NCI-H1436 treated with DMSO at 0.1 percent for 48 hours (cell line): ENCODE measurements at regions not wholly inside any gene's neighbourhood (a gene's known extent, or its start where the extent isn't known, plus 50 kb on each side); places are given as distances from the start of the nearest gene placed in this dataset.

Experiments used
- DNase-seq: peaks from one replicate; lab custom pipeline; 2025; lab: John Stamatoyannopoulos, UW

DNA sequence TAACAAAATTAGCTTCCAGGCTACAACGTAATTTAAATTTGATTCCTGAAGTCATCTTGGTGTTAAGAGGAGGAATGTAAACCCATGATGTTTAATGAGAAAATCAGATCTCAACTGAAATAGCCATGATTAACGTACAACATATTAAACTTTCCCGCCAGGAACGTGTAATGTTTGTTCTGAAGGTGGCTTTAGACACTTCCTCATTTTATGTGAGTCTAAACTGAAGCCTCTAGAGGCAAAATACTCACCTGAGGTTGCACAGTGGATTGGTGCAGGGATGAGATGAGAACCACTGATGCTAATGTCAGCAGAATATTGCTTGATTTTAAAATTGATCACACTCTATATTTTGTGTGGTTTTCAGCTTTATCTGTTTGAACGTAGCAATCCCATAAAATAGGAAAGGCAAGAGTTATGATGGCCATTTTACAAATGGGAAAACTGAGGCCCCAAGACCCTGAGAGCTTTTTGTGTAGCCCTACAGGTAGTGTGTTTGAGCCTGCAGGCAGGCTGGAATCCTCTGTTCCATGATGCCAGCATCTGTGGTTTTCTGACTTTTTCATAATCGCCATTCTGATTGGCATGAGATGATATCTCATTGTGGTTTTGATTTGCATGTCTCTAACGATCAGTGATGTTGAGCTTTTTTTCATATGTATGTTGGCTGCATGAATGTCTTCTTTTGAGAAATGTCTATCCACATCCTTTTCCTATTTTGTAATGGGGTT, 243.7 kb upstream of the BMPER start:
- DNase-seq, result no peak

DNA sequence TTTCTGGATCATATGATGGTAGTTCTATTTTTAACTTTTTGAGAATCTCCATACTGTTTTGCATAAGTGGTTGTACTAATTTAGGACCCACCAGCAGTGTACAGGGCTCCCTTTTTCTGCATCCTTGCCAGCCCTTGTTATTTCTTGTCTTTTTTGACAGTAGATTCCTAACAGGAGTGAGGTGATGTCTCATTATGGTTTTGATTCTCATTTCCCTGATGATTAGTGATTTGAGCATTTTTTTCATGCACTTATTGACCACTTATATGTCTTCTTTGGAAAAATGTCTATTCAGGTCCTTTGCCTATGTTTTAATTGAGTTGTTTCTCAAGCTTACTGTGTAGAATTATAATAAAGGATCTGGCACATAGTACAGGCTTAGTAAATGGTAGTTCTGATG, 238.8 kb upstream of the BMPER start:
- no peak for DNase-seq

- DNase-seq, result no peak
These were observed 238.1 kb upstream of the BMPER start for GRCh38 chr7:33667196-33667595.

DNA sequence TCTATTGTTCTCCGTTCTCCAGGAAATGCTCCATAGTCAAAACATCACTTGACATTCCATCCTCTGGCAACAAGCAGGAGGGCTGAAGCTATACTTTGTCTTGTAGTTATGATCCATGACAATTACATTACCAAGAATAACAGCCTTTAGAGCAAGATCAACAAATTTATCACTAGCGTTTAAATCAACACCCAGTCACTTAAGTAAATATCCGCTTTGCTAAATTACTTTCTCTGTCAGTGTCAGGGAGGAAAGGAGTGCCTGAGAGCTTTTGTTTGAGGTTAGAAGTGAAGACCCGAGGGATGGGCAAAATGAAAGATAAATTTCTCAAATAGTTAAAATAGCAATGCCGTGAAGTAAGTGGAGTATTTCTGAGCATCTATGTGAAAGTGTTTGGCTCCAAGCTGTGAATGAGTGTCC, 236.1 kb upstream of the BMPER start:
- DNase-seq, result peak; percentile 69

GRCh38 chr7:33671531-33672262, 233.6 kb upstream of the BMPER start:
- DNase-seq, result no peak

DNA sequence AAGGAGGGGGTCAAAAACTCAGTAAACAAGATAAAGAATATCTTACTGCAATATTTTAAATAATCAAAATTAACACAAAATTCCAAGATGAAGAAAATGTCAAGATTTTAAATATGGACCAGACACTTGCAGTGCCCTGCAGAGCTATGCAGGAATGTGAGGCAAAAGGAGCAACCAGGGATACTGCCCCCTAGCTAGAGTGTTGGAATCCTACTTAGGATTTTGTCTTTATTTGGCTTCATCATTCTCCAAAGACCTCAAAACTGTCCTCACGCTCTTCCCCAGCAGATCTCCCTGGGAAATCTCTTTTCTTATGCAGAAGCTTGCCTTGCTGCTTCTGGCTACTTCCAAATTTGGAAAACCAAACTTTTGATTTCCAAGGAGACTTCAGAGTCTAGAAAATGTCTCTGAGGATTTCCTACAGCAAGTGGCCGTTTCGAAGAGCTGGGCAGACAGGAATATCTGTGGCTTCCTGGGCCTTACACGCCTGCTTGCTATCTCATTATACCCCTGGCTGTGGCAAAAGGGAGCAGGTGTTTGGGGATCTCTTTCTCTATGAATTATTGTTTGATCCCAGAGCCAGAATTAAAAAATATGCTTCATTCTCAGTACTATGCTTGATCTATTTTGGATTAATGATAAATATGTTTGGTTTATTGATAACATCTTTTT, 232.2 kb upstream of the BMPER start:
- no peak for DNase-seq

DNA sequence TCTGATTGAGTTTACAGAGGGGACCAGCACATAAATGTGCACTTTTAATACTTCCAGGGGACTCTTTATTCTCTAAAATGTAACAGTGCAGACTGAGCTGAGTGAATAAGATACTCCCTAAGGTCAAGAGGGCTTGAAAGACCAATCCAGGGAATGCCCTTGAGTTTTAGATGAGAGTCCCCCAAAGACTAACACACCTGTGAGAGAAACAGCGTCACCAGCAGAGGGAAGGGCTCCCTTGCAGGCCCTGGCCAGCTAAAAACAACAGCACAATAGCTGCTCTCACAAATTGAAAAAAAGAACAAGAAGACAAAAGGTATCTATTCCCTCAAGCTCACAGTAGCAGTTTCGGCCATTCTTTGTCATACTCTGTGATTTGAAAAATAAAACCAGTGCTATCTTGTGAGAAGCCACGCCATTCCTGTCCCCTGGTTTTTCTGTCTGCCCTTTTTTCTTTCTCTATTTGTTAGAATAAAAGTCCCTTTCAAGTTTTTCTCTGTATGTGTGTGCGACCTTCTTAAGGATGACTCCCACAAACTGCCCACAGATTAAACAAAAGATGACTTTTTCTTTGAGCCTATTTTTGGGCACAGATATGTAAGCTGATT, 230.4 kb upstream of the BMPER start:
- DNase-seq, result no peak

GRCh38 chr7:33677556-33677955, 227.8 kb upstream of the BMPER start:
- no peak for DNase-seq

GRCh38 chr7:33678569-33679335, 226.6 kb upstream of the BMPER start:
- no peak for DNase-seq

DNA sequence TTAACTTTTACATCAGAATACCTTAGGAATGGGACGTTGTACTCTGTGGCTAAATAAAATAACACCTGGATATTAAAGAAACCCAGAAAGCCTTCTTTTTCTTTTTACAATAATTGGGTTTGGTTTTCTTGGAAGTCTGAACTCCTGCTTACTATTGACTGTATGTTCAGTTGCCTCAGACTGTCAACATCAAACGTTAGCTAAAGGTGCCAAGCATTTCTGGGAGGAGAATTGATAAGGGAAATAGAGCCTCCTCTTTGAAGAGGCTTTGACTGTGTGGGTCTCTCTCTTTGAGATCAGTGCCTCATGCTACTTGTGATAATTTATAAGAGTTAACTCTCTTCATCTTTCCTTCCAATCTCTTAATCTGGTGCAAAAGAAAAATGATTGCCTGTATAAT, 224.7 kb upstream of the BMPER start:
- DNase-seq, result no peak

- no peak for DNase-seq
These were observed 219.8 kb upstream of the BMPER start for GRCh38 chr7:33685503-33685902.

DNA sequence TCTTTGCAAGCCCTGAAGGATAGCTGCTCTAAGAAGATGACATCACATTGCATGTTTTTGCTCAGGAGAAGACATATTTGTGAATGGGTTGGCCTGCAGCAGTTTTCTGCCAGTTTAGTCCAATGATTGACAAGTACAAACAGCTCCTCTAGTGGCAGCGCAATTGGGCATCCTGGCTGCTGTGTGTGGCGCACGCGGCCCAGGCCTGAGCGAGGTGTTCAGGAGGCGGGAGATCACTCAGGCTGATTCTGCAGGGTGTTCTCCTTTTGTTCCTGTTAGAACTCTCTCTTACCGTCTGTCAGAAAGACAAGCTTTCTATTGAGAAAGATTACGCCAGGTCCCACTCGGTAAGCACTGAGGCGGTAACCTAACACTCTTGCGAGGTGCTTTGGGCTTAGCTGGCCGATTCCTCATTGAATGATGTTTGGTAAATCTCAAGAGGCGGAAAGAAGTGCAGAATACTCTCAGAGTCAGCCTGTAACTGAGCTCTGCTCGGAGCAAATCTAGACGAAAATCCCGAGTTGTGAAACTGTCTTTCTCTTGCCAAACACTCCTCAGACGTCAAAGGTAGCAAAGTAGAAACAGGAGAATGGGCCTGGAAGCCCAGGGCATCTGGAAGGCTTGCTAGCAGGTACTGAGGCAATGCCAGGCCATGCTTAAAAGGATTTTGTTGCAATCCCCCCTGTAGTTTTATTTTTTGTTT, 219.2 kb upstream of the BMPER start:
- no peak for DNase-seq

- DNase-seq, result no peak
These were observed 217.7 kb upstream of the BMPER start for GRCh38 chr7:33687625-33688024.

DNA sequence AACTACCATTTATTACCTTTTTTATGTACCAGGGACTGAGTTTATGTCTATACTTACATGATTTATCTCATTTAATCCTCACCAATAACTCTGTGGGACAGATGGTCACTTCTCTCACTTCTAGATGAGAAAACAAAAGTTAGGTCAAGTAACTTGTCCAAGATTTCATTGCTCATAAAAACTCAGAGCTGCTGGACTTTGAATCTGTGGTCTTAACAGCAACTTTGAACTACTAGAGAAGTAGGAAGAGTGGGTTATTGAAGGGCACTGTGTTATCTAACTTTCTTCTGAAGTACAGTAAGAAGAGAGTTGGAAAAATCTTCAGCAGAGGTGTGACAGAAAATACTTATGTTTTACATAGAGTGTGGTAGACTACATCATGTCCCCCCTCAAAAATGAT, 214.2 kb upstream of the BMPER start:
- DNase-seq, result no peak

DNA sequence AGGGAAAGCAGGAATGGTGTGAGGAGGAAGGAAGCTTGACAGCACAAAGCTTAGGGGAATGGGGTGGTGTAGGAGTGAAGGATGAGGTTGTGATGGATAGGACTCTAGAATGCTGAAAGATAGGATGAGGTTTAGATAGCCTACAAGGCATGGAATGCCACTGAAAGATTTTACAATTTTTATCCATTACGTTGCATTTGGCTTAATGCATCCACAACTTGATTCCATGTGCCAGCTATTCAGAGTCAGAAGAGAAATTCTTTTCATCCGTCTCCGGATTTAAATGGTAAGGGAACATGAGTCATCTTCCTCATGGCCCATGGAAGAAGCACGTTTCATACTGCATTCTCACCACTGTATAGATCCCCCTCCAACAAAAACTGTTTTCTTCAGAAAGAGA, 212.4 kb upstream of the BMPER start:
- DNase-seq, result no peak

- DNase-seq, result no peak
These were observed 211.3 kb upstream of the BMPER start for GRCh38 chr7:33694006-33694405.

GRCh38 chr7:33697616-33698015, 207.7 kb upstream of the BMPER start:
- no peak for DNase-seq

DNA sequence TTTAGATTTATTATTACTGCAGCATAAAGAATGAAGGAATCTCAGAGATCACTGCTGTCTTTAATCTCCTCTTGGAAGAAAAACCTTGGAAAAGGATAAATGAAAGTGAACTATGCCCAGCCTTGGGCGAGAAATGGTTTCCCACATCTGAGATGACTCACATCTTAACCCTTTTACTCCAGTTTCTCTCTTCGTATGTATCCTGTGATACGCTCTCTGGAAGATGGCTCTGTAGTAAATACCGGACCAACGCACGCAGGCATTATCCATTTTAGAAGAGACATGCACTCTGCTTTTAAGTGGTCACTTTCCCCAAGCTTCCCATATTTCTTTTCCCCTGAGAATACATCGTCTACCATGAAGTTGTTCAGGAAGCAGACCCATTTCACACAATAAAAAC, 207.3 kb upstream of the BMPER start:
- DNase-seq, result no peak

DNA sequence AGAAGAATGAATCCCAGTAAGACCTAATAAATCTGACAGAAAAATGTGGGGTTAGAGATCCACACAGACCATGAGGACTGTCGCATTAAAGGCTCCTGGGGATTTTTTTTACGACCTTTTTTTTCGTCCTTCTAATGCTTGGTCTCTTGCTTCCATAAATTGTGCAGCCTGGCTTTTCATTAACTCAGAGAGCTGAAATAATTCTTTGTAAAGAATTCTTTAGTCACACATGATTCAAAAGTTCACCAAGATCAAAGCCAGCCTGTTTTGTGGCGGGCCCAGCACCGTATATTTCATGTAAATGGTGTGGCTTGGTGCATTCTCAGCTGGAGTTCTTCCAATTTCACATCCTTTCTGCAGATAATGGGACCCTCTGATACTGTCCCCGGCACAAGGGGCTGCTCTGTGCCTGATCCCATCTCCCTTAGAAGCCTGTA, 206.6 kb upstream of the BMPER start:
- DNase-seq, result no peak

DNA sequence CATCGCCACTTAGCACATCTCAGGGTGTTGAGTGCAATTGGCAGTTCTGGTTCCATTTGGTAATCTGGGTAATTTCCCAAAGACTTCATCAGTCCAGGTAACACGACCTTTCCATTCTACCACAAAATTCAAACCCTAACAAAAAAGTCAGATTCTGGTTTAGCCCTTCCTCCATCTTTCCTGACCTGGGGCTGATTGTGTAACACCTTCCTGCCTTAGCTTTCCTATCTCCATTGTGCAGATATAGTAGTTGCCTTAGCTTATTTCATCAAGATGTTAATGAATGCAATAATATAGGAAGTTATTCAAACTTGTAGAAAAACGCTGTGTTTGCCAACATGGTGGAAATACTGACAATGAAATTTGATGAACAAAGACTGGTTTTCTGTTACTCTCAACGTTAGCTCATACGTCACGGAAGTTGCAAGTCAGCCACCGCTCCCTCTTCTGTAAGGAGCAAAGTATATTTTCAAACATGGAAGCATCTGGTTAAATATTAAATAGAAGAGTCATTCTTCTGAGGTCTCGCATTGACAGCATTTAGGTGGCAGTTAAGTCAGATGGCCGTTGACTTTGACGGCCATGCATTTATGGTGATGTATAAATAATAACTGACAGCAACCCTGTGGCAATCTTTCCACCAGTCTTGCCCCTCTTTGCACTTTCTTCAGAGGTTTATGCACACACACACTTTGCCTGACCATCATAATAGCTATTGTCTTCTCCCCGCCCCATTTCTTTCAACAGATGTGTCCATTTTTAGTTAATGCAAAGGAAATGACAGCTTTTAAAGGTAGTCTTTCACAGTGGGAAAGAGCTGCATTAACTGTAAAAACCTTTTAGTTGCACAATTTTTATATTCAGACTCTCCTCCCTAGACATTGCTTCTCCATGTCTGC, 205.1 kb upstream of the BMPER start:
- DNase-seq, result no peak
